GM12891 (cell line): ENCODE measurements at regions not wholly inside any gene's neighbourhood (a gene's known extent, or its start where the extent isn't known, plus 50 kb on each side); places are given as distances from the start of the nearest gene placed in this dataset.

ENCODE experiments used
- DNase-seq: peaks from one replicate; pipeline ENCODE4 v3.0.0; 2011; ENCODE audit warnings: low spot score; ENCODE audit not compliant: insufficient read length
- FAIRE-seq: peaks from 2 replicates; lab custom pipeline; 2011; peaks lifted over from hg19 to GRCh38; lab: Jason Lieb, UNC
- PAX5 ChIP-seq: IDR thresholded peaks from 2 replicates; pipeline ENCODE4 v1.6.1; 2011; ENCODE audit warnings: low read length, moderate library complexity, mild to moderate bottlenecking; ENCODE audit not compliant: insufficient read depth, severe bottlenecking
- POLR2A ChIP-seq: IDR thresholded peaks from 2 replicates; pipeline ENCODE4 v1.6.1; 2011; ENCODE audit warnings: low read depth, low read length, control low read depth
- POLR2AphosphoS5 ChIP-seq: IDR thresholded peaks from 2 replicates; pipeline ENCODE4 v1.6.1; 2011; ENCODE audit warnings: low read depth, low read length, control low read depth
- POU2F2 ChIP-seq: IDR thresholded peaks from 2 replicates; pipeline ENCODE4 v1.6.1; 2011; ENCODE audit warnings: low read depth, mild to moderate bottlenecking, control low read depth, low read length, moderate library complexity
- SPI1 ChIP-seq: IDR thresholded peaks from 2 replicates; pipeline ENCODE4 v1.6.1; 2011; ENCODE audit warnings: low read depth, low read length, control low read depth
- TAF1 ChIP-seq: IDR thresholded peaks from 2 replicates; pipeline ENCODE4 v1.6.1; 2011; ENCODE audit warnings: low read depth, low read length, control low read depth

GRCh38 chr2:121872651-121873050 is 117.2 kb downstream of the TSN start:
- TF ChIP-seq PAX5 (no peak), SPI1 (no peak), TAF1 (no peak), POLR2AphosphoS5 (no peak), POLR2A (no peak), POU2F2 (no peak)
- FAIRE-seq, result no peak
- DNase-seq, result no peak

GRCh38 chr2:121873864-121874263 is 118.4 kb downstream of the TSN start:
- no peak for DNase-seq

GRCh38 chr2:121875585-121876185 is 120.2 kb downstream of the TSN start:
- TF ChIP-seq POLR2AphosphoS5 (no peak), POU2F2 (no peak), POLR2A (no peak), TAF1 (no peak), PAX5 (no peak), SPI1 (no peak)
- no peak for FAIRE-seq
- DNase-seq, result no peak

More at GRCh38 chr2:121873864-121874263, 118.4 kb downstream of the TSN start:
- FAIRE-seq, result no peak
- no peak for TF ChIP-seq SPI1
- TF ChIP-seq POLR2AphosphoS5, result no peak
- TF ChIP-seq PAX5, result no peak
- TF ChIP-seq TAF1, result no peak
- no peak for TF ChIP-seq POLR2A
- no peak for TF ChIP-seq POU2F2

GRCh38 chr2:121877366-121877765 is 121.9 kb downstream of the TSN start:
- FAIRE-seq (no peak), DNase-seq (no peak)
- TF ChIP-seq PAX5 (no peak), SPI1 (no peak), POLR2A (no peak), TAF1 (no peak), POLR2AphosphoS5 (no peak), POU2F2 (no peak)

- no peak for FAIRE-seq
- TF ChIP-seq POU2F2, result no peak
- no peak for TF ChIP-seq TAF1
- TF ChIP-seq POLR2AphosphoS5, result no peak
- TF ChIP-seq POLR2A, result no peak
- no peak for TF ChIP-seq SPI1
- no peak for TF ChIP-seq PAX5
- no peak for DNase-seq
Observed at GRCh38 chr2:121880283-121880682, 124.8 kb downstream of the TSN start.

DNA sequence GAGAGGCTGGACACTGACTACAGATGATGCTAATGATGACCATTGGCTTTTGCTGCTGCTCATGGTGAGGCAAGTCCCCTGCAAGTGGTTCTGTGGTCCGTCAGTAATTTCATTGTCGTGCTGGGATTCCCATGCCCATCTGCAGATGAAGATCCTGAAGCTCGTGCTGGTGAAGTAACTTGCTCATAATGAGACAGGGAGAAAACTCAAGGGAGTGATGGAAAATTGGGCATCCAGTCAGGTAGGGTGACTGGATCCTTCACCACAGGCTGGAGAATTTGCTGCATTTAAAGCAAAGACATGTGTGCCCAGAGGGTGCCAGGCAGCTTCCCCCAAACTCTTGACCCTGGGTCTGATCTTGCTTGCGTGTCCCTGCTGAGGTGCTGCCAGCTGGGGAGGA is 125.6 kb downstream of the TSN start:
- DNase-seq, result no peak
- no peak for FAIRE-seq
- no peak for TF ChIP-seq TAF1
- no peak for TF ChIP-seq POU2F2
- TF ChIP-seq POLR2A, result no peak
- no peak for TF ChIP-seq SPI1
- no peak for TF ChIP-seq POLR2AphosphoS5
- no peak for TF ChIP-seq PAX5

- FAIRE-seq, result no peak
- no peak for TF ChIP-seq SPI1
- no peak for TF ChIP-seq POU2F2
- TF ChIP-seq TAF1, result no peak
- TF ChIP-seq POLR2A, result no peak
- TF ChIP-seq PAX5, result no peak
- no peak for TF ChIP-seq POLR2AphosphoS5
- DNase-seq, result no peak
Observed at GRCh38 chr2:121881950-121882349, 126.5 kb downstream of the TSN start.

DNA sequence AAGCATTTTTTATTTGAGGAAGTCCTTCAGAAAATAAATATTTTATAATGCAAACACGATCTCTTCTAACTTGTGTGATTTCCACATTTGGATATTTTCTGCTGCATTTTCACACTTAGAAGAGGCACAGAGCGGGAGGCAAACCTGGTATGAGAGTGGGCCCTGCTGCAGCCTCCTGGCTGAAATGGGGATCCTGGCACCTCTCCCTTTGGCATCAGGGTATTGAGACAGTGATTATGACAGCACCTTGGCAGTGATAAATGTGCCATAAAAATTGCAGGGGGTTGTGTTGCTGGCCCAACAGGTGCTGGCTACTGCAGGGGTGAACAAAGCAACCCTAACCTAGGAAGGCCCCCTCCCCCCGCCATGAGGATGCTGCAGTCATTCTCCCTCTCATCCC is 128.6 kb downstream of the TSN start:
- TF ChIP-seq TAF1, result no peak
- FAIRE-seq (no peak), DNase-seq (no peak)

GRCh38 chr2:121884511-121884921 is 129.1 kb downstream of the TSN start:
- FAIRE-seq, result no peak
- no peak for DNase-seq
- TF ChIP-seq PAX5 (no peak), POLR2A (no peak), SPI1 (no peak), POLR2AphosphoS5 (no peak), TAF1 (no peak), POU2F2 (no peak)

DNA sequence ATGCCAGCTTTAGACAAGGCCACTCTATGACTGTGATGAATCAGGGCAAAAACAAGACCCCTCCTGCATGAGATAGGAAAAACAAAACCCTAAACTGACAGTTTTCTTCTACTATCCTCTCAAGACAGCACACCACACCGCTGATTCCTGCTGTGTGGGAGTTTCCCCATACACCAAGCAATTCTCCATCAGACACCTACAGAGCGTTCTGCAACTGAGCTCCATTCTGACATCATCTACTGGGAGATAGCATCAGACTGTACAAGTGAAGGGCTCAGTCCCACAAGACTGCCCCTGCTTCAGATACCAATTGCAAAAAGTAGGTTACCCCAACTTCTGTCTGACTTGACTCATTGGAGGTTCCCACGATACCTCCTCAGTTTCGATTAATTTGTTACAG is 130.6 kb downstream of the TSN start:
- FAIRE-seq (no peak), DNase-seq (no peak)

More for the DNA sequence above, 130.6 kb downstream of the TSN start:
- TF ChIP-seq TAF1, result no peak
- no peak for TF ChIP-seq POLR2A
- TF ChIP-seq POU2F2, result no peak
- TF ChIP-seq PAX5, result no peak
